Gastroesophageal sphincter (tissue), 4 donors: ENCODE measurements at regions not wholly inside any gene's neighbourhood (a gene's known extent, or its start where the extent isn't known, plus 50 kb on each side); places are given as distances from the start of the nearest gene placed in this dataset.
A peak's percentile ranks its signal among the peaks of the same experiment; 100 is the strongest.
"Not testable (repeated sequence)": the region's sequence is repeated elsewhere in the genome, so short reads cannot be mapped to it uniquely, and the experiment has no call there.

ENCODE experiments used
- ATAC-seq: fragments of 150-250 bp; one replicate; pipeline ENCODE4 v1.9.1; 2016; ENCODE audit warnings: mild to moderate bottlenecking, moderate library complexity
- H3K27ac ChIP-seq, 4 donors: fragments of 200-600 bp; sonication (generic) in 3 of 4; 1 replicate in 3 of 4; 2 replicates in 1 of 4; pipeline ENCODE4 v1.5.1; 2016 to 2019
- H3K27me3 ChIP-seq: fragments of 200-600 bp; sonication (generic); one replicate; pipeline ENCODE4 v1.5.1; 2019
- H3K36me3 ChIP-seq, 2 donors: fragments of 200-600 bp; sonication (generic); one replicate each; pipeline ENCODE4 v1.5.1; 2019; ENCODE audit warnings: control low read depth in 1 of 2
- H3K4me1 ChIP-seq, 3 donors: fragments of 200-600 bp; sonication (generic); 1 replicate in 2 of 3; 2 replicates in 1 of 3; pipeline ENCODE4 v1.5.1; 2016 to 2019; ENCODE audit warnings: control low read depth in 2 of 3
- H3K4me3 ChIP-seq, 2 donors: fragments of 200-600 bp; sonication (generic); one replicate each; pipeline ENCODE4 v1.5.1; 2019; ENCODE audit warnings: mild to moderate bottlenecking in 1 of 2, moderate library complexity in 1 of 2
- H3K9me3 ChIP-seq, 3 donors: fragments of 200-600 bp; sonication (generic); one replicate each; pipeline ENCODE4 v1.5.1; 2017 to 2019; ENCODE audit warnings: control low read depth in 2 of 3
- CTCF ChIP-seq, 4 experiments: fragments of 200-600 bp in 2 of 4; fragments of 450-650 bp in 2 of 4; sonication (generic) in 1 of 4; IDR thresholded peaks; one replicate each; pipeline ENCODE4 v1.5.1; 2017 to 2019; ENCODE audit warnings: antibody characterized with exemption in 4 of 4, mild to moderate bottlenecking in 2 of 4, moderate library complexity in 2 of 4
- EP300 ChIP-seq: sonication (generic); formaldehyde crosslinking; IDR thresholded peaks from one replicate; pipeline ENCODE4 v1.6.1; 2017; ENCODE audit warnings: antibody characterized with exemption, mild to moderate bottlenecking
- POLR2A ChIP-seq, 2 donors: fragments of 450-650 bp; IDR thresholded peaks; one replicate each; pipeline ENCODE4 v1.6.1; 2017; ENCODE audit warnings: antibody characterized with exemption in 2 of 2, mild to moderate bottlenecking in 2 of 2, moderate library complexity in 1 of 2
- POLR2AphosphoS5 ChIP-seq: sonication (generic); formaldehyde crosslinking; IDR thresholded peaks from one replicate; pipeline ENCODE4 v1.6.1; 2017; ENCODE audit warnings: antibody characterized with exemption
- WGBS, 2 donors: methylation state at CpG; one replicate each; pipeline ENCODE4 v1.1.5; 2018; ENCODE audit warnings: low coverage in 1 of 2; 5-methylcytosine and 5-hydroxymethylcytosine counted together

GRCh38 chr2:131724019-131724418 lies 196.3 kb downstream of the CCDC74A start:
- WGBS, 2 donors: no CpG with 5 or more reads among the region's 46 CpGs
- no peak for ATAC-seq
- peaks cover 0 to 9% of the 10 kb centered on the region in 2 donors for H3K36me3 ChIP-seq
- H3K27ac ChIP-seq: no peak overlapping the region
- TF ChIP-seq EP300 (no peak), POLR2A (IDR thresholded peaks at IDR 0.05) (no peak), POLR2AphosphoS5 (no peak), CTCF (IDR thresholded peaks at IDR 0.05) (no peak)
- peaks cover 9% of the 10 kb centered on the region for H3K27me3 ChIP-seq
- no peaks in the 10 kb centered on the region for H3K9me3 ChIP-seq
- H3K4me3 ChIP-seq: peak overlapping the region in 1 of 2 donors; percentile 10
- no peaks in the 10 kb centered on the region for H3K4me1 ChIP-seq

GRCh38 chr2:131728451-131728850 lies 200.8 kb downstream of the CCDC74A start:
- not testable (repeated sequence) for H3K27me3 ChIP-seq, H3K27ac ChIP-seq, H3K36me3 ChIP-seq, H3K4me3 ChIP-seq, H3K4me1 ChIP-seq, H3K9me3 ChIP-seq, ATAC-seq

GRCh38 chr2:131733530-131733929 lies 205.8 kb downstream of the CCDC74A start:
- 77% methylated on average over 1 of the region's 1 CpG; no CpG with 5 or more reads in 1 of the 2 donors for WGBS, 2 donors
- ATAC-seq, H3K36me3 ChIP-seq, H3K27me3 ChIP-seq, H3K27ac ChIP-seq, H3K9me3 ChIP-seq, H3K4me3 ChIP-seq, H3K4me1 ChIP-seq: not testable (repeated sequence)

GRCh38 chr2:131736406-131736805 lies 208.7 kb downstream of the CCDC74A start:
- H3K36me3 ChIP-seq, H3K4me3 ChIP-seq, H3K27ac ChIP-seq, ATAC-seq, H3K9me3 ChIP-seq, H3K4me1 ChIP-seq, H3K27me3 ChIP-seq: not testable (repeated sequence)
- WGBS, 2 donors: 80 to 100% methylated on average over 1 of the region's 1 CpG

- not testable (repeated sequence) for H3K36me3 ChIP-seq, H3K27ac ChIP-seq, H3K4me3 ChIP-seq, H3K4me1 ChIP-seq, H3K9me3 ChIP-seq, H3K27me3 ChIP-seq, ATAC-seq
- WGBS, 2 donors: 65 to 83% methylated on average over 1 to 2 of the region's 2 CpGs
Observed at GRCh38 chr2:131738533-131738932, 210.8 kb downstream of the CCDC74A start.

GRCh38 chr2:131738996-131739434 lies 211.3 kb downstream of the CCDC74A start:
- H3K36me3 ChIP-seq, H3K9me3 ChIP-seq, ATAC-seq, H3K27me3 ChIP-seq, H3K27ac ChIP-seq, H3K4me1 ChIP-seq, H3K4me3 ChIP-seq: not testable (repeated sequence)
- WGBS, 2 donors: 100% methylated on average over 1 of the region's 1 CpG; no CpG with 5 or more reads in 1 of the 2 donors

- Histone ChIP-seq H3K4me1 (no peaks in the 10 kb centered on the region), H3K36me3 (no peaks in the 10 kb centered on the region), H3K27ac (no peak overlapping the region), H3K27me3 (no peaks in the 10 kb centered on the region), H3K4me3 (no peak overlapping the region), H3K9me3 (peaks cover 0 to 5% (median 0%) of the 10 kb centered on the region in 3 donors)
- ATAC-seq: no peak
- 62 to 84% methylated on average over 7 to 25 of the region's 50 CpGs for WGBS, 2 donors
- no peak for TF ChIP-seq CTCF (IDR thresholded peaks at IDR 0.05)
- TF ChIP-seq POLR2A (IDR thresholded peaks at IDR 0.05): no peak
- no peak for TF ChIP-seq POLR2AphosphoS5
- no peak for TF ChIP-seq EP300
Observed at GRCh38 chr2:131753640-131754561, 226.2 kb downstream of the CCDC74A start.
